ENCODE measurements at regions not wholly inside any gene's neighbourhood (a gene's known extent, or its start where the extent isn't known, plus 50 kb on each side); places are given as distances from the start of the nearest gene placed in this dataset.

DNA sequence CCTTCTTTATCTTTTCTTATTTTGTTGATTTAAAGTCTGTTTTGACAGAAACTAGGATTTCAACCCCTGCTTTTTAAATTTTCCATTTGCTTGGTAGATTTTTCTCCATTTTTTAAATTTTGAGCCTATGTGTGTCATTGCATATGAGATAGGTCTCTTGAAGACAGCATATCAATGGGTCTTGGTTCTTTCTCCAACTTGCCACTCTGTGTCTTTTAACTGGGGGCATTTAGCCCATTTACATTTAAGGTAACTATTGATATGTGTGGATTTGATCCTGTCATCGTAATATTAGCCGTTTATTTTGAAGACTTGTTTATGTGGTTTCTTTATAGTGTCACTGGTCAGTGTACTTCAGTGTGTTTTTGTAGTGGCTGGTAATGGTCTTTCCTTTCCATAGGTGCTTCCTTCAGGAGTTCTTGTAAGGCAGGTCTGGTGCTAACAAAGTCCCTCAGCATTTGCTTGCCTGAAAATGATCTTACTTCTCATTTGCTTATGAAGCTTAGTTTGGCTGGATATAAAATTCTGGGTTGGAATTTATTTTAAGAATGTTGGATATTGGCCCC lies 223.9 kb downstream of the USP25 start:
- Histone ChIP-seq H3K27ac (no peak overlapping the region), H3K9ac (no peak overlapping the region), H3K36me3 (ENCODE audit: low read depth) (no peaks in the 10 kb centered on the region), H3K4me3 (no peak overlapping the region), H3K4me2 (ENCODE audit: unreplicated experiment) (no peak overlapping the region), H3K9me3 (ENCODE audit: low read depth) (no peaks in the 10 kb centered on the region), H3K79me2 (ENCODE audit: insufficient read depth) (no peaks in the 10 kb centered on the region), H3F3A (ENCODE audit: insufficient read depth) (no peaks in the 10 kb centered on the region), H4K20me1 (ENCODE audit: insufficient read depth) (no peaks in the 10 kb centered on the region), H3K9me2 (ENCODE audit: insufficient read depth) (no peaks in the 10 kb centered on the region), H3K4me1 (ENCODE audit: insufficient read depth) (no peaks in the 10 kb centered on the region), H3K27me3 (replicated peaks; ENCODE audit: insufficient read depth) (no peaks in the 10 kb centered on the region), H2AFZ (no peak overlapping the region)
- 91 to 93% methylated on average over 2 of the region's 2 CpGs for WGBS, 2 experiments (ENCODE audit: low coverage in 1 of 2, low lambda C conversion rate in 2 of 2, missing lambda C conversion rate in 2 of 2)
- DNase-seq, result no peak
- in situ Hi-C loops (cut with MboI), result no loop called here
- TF ChIP-seq EZH2phosphoT487 (IDR thresholded peaks at IDR 0.05; ENCODE audit: insufficient read depth, low read depth) (no peak), EZH2 (IDR thresholded peaks at IDR 0.05; ENCODE audit: insufficient read depth, poor library complexity, severe bottlenecking) (no peak)

DNA sequence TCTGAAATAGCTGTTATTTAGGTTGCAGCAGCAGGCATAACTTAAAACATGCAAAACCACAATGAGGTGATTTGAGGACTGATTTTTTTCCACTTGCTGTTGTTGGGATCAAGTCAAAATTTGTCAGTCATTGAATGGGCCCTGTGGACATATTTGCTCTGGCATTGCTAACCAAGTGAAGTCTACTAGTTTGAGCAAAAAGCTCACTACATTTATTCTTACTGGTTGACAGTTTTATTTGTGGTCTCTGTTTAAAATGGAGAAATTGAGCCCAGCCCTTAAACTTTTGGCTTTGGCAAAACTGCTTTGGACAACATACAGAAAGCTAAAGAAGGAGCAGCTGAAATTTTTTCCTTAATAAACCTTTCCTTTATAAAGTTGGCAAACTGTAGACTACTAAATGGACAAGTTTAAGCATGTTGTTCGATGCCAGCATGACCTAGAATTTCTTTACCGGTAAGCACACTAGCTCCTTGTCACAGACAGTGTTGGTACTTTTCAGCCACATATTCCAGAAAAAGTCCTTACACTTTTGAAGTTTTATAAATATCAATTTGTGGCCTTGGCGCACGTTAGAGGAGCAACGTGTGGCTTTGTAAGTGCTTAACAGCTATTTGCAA lies 234.6 kb downstream of the USP25 start:
- H3K4me1 ChIP-seq (ENCODE audit: insufficient read depth), result no peaks in the 10 kb centered on the region
- no peaks in the 10 kb centered on the region for H3K9me2 ChIP-seq (ENCODE audit: insufficient read depth)
- no peak overlapping the region for H2AFZ ChIP-seq
- no peaks in the 10 kb centered on the region for H4K20me1 ChIP-seq (ENCODE audit: insufficient read depth)
- in situ Hi-C loops (cut with MboI), result no loop called here
- no peak for DNase-seq
- no peaks in the 10 kb centered on the region for H3K36me3 ChIP-seq (ENCODE audit: low read depth)
- H3K79me2 ChIP-seq (ENCODE audit: insufficient read depth), result no peaks in the 10 kb centered on the region
- H3K9ac ChIP-seq, result no peak overlapping the region
- H3K27ac ChIP-seq, result no peak overlapping the region
- H3K9me3 ChIP-seq (ENCODE audit: low read depth), result no peaks in the 10 kb centered on the region
- no peaks in the 10 kb centered on the region for H3K27me3 ChIP-seq (replicated peaks; ENCODE audit: insufficient read depth)
- 51 to 52% methylated on average over 5 of the region's 5 CpGs for WGBS, 2 experiments (ENCODE audit: low coverage in 1 of 2, low lambda C conversion rate in 2 of 2, missing lambda C conversion rate in 2 of 2)
- TF ChIP-seq EZH2phosphoT487 (IDR thresholded peaks at IDR 0.05; ENCODE audit: insufficient read depth, low read depth) (no peak), EZH2 (IDR thresholded peaks at IDR 0.05; ENCODE audit: insufficient read depth, poor library complexity, severe bottlenecking) (no peak)
- H3K4me3 ChIP-seq, result no peak overlapping the region
- no peak overlapping the region for H3K4me2 ChIP-seq (ENCODE audit: unreplicated experiment)
- no peaks in the 10 kb centered on the region for H3F3A ChIP-seq (ENCODE audit: insufficient read depth)

DNA sequence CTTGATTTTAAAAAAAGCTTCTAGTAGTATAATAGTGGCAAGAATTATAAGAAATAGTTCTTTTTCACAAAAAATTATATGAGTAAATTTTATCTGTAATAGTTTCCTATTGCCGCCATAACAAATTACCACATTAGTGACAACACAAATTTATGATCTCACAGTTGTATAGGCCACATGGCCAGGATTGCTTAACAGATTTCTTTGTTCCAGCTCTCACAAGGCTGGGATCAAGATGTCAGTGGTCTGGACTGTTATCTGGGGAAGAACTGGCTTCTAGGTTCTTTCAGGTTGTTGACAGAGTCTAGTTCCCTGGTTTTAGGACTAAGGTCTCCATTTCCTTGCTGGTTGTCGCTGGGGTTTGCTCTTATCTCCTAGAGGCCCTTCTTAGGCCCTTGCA lies 236.4 kb downstream of the USP25 start:
- Histone ChIP-seq H2AFZ (no peak overlapping the region), H3K4me3 (no peak overlapping the region), H3F3A (ENCODE audit: insufficient read depth) (no peaks in the 10 kb centered on the region), H3K9me3 (ENCODE audit: low read depth) (no peaks in the 10 kb centered on the region), H3K27ac (no peak overlapping the region), H3K4me2 (ENCODE audit: unreplicated experiment) (no peak overlapping the region), H4K20me1 (ENCODE audit: insufficient read depth) (no peaks in the 10 kb centered on the region), H3K36me3 (ENCODE audit: low read depth) (no peaks in the 10 kb centered on the region), H3K4me1 (ENCODE audit: insufficient read depth) (no peaks in the 10 kb centered on the region), H3K27me3 (replicated peaks; ENCODE audit: insufficient read depth) (no peaks in the 10 kb centered on the region), H3K9me2 (ENCODE audit: insufficient read depth) (no peaks in the 10 kb centered on the region), H3K9ac (no peak overlapping the region), H3K79me2 (ENCODE audit: insufficient read depth) (no peaks in the 10 kb centered on the region)
- in situ Hi-C loops (cut with MboI), result no loop called here
- DNase-seq, result no peak
- WGBS, 2 experiments (ENCODE audit: low coverage in 1 of 2, low lambda C conversion rate in 2 of 2, missing lambda C conversion rate in 2 of 2), result 79 to 100% methylated on average over 1 to 2 of the region's 2 CpGs
- TF ChIP-seq EZH2phosphoT487 (IDR thresholded peaks at IDR 0.05; ENCODE audit: insufficient read depth, low read depth) (no peak), EZH2 (IDR thresholded peaks at IDR 0.05; ENCODE audit: insufficient read depth, poor library complexity, severe bottlenecking) (no peak)

DNA sequence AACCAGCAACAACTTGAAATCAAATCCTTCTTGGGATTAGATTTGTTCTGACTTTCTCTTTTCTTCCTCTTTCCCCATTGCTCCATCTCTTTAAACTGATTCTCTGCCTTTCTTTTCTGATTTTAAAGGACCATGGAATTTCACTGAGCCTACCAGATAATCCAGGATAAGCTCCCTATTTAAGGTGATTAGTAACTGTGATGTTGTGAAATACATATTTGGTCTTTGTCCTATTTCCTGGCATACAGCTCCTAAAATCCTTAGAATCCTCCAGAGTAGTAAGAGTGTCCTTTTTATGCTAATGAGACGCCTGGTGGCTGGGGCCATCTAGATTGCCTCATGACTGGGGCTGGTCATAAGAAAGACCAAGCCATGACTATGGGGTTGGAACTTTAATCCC lies 236.9 kb downstream of the USP25 start:
- no peak overlapping the region for H3K27ac ChIP-seq

More for the DNA sequence above, 236.9 kb downstream of the USP25 start:
- Histone ChIP-seq H2AFZ (no peak overlapping the region), H3K79me2 (ENCODE audit: insufficient read depth) (no peaks in the 10 kb centered on the region), H3K9ac (no peak overlapping the region), H3K9me2 (ENCODE audit: insufficient read depth) (no peaks in the 10 kb centered on the region), H3K9me3 (ENCODE audit: low read depth) (no peaks in the 10 kb centered on the region), H3K4me2 (ENCODE audit: unreplicated experiment) (no peak overlapping the region), H4K20me1 (ENCODE audit: insufficient read depth) (no peaks in the 10 kb centered on the region), H3K27me3 (replicated peaks; ENCODE audit: insufficient read depth) (no peaks in the 10 kb centered on the region), H3K36me3 (ENCODE audit: low read depth) (no peaks in the 10 kb centered on the region), H3F3A (ENCODE audit: insufficient read depth) (no peaks in the 10 kb centered on the region), H3K4me3 (no peak overlapping the region), H3K4me1 (ENCODE audit: insufficient read depth) (no peaks in the 10 kb centered on the region)
- WGBS, 2 experiments (ENCODE audit: low coverage in 1 of 2, low lambda C conversion rate in 2 of 2, missing lambda C conversion rate in 2 of 2), result 75 to 88% methylated on average over 1 of the region's 1 CpG
- no peak for DNase-seq
- TF ChIP-seq EZH2 (IDR thresholded peaks at IDR 0.05; ENCODE audit: insufficient read depth, poor library complexity, severe bottlenecking) (no peak), EZH2phosphoT487 (IDR thresholded peaks at IDR 0.05; ENCODE audit: insufficient read depth, low read depth) (no peak)
- in situ Hi-C loops (cut with MboI), result no loop called here

Measured in GM23248 (cell line).